ENCODE measurements at regions not wholly inside any gene's neighbourhood (a gene's known extent, or its start where the extent isn't known, plus 50 kb on each side); places are given as distances from the start of the nearest gene placed in this dataset.

GRCh38 chr5:19241690-19242089 lies 746.3 kb downstream of the CDH18 start (continued):
- TF ChIP-seq THAP12 (CRISPR knock-in tag; IDR thresholded peaks at IDR 0.05) (no peak), ZNF277 (CRISPR knock-in tag; IDR thresholded peaks at IDR 0.05; ENCODE audit: borderline replicate concordance) (no peak), MEF2A (IDR thresholded peaks at IDR 0.05; ENCODE audit: control insufficient read depth, low read depth, low read length) (no peak), ZBTB2 (IDR thresholded peaks at IDR 0.05) (no peak), ILF3 (IDR thresholded peaks at IDR 0.05; ENCODE audit: borderline replicate concordance) (no peak), MYC (IDR thresholded peaks at IDR 0.05; ENCODE audit: low read depth, low read length) (no peak), MYC (CRISPR knock-in tag; IDR thresholded peaks at IDR 0.05; ENCODE audit: borderline replicate concordance, low read depth) (no peak), GATAD2B (IDR thresholded peaks at IDR 0.05; ENCODE audit: borderline replicate concordance) (no peak), DMBX1 (CRISPR knock-in tag; IDR thresholded peaks at IDR 0.05; ENCODE audit: borderline replicate concordance) (peak; percentile 98; the same call in 1 of the 2 replicates), FOXJ2 (tag; IDR thresholded peaks at IDR 0.05) (no peak), MAZ (CRISPR knock-in tag; conservative IDR thresholded peaks at IDR 0.05 in 1 of 2, IDR thresholded peaks at IDR 0.05 in 1 of 2) (peak in 1 of 2 experiments; percentile 82; a peak in 2 of 4 replicates), ZNF766 (CRISPR knock-in tag; conservative IDR thresholded peaks at IDR 0.05) (peak; percentile 43; the same call in 1 of the 2 replicates), KDM1A (IDR thresholded peaks at IDR 0.05) (no peak), HES1 (IDR thresholded peaks at IDR 0.05; ENCODE audit: low read depth) (no peak), NFATC3 (IDR thresholded peaks at IDR 0.05) (no peak), ATF6 (CRISPR knock-in tag; IDR thresholded peaks at IDR 0.05) (no peak), CTBP1 (IDR thresholded peaks at IDR 0.05; ENCODE audit: borderline replicate concordance) (no peak), DDX20 (tag; IDR thresholded peaks at IDR 0.05; ENCODE audit: low read depth) (peak; percentile 77), ZNF695 (CRISPR knock-in tag; IDR thresholded peaks at IDR 0.05) (peak; percentile 69; the same call in 1 of the 2 replicates), IFI16 (CRISPR knock-in tag; IDR thresholded peaks at IDR 0.05) (no peak)
